Stimulated activated CD4-positive, alpha-beta T cell treated with anti-CD3 and anti-CD28 coated beads, Interleukin-1b, Interleukin-23, amount 100 ng/mL, for 1 hour (primary cell): ENCODE measurements at regions not wholly inside any gene's neighbourhood (a gene's known extent, or its start where the extent isn't known, plus 50 kb on each side); places are given as distances from the start of the nearest gene placed in this dataset.
"Not testable (repeated sequence)": the region's sequence is repeated elsewhere in the genome, so short reads cannot be mapped to it uniquely, and the experiment has no call there.

Experiments used
- DNase-seq, 2 donors: peaks; one replicate each; pipeline ENCODE4 v3.0.0-alpha.2; 2020; ENCODE audit warnings: low read depth in 2 of 2

GRCh38 chr11:109677876-109678275 is 255.9 kb downstream of the C11orf87 start:
- no peak for DNase-seq

GRCh38 chr11:109680127-109680526 is 258.1 kb downstream of the C11orf87 start:
- no peak for DNase-seq

- DNase-seq = not testable (repeated sequence)
Measured at GRCh38 chr11:109682788-109683187, 260.8 kb downstream of the C11orf87 start.

- DNase-seq = no peak
Measured at GRCh38 chr11:109695696-109696095, 273.7 kb downstream of the C11orf87 start.

GRCh38 chr11:109696191-109696897 is 274.4 kb downstream of the C11orf87 start:
- no peak for DNase-seq

GRCh38 chr11:109697140-109697843 is 275.3 kb downstream of the C11orf87 start:
- DNase-seq = no peak

- DNase-seq = no peak
Measured at GRCh38 chr11:109698237-109698636, 276.2 kb downstream of the C11orf87 start.

GRCh38 chr11:109704432-109704831 is 282.4 kb downstream of the C11orf87 start:
- DNase-seq = no peak

GRCh38 chr11:109706945-109707344 is 285.0 kb downstream of the C11orf87 start:
- DNase-seq = no peak

GRCh38 chr11:109707411-109707810 is 285.4 kb downstream of the C11orf87 start:
- no peak for DNase-seq

- no peak for DNase-seq
Measured at GRCh38 chr11:109708184-109708583, 286.2 kb downstream of the C11orf87 start.

GRCh38 chr11:109714444-109714843 is 292.5 kb downstream of the C11orf87 start:
- DNase-seq = not testable (repeated sequence)

- not testable (repeated sequence) for DNase-seq
Measured at GRCh38 chr11:109715424-109715823, 293.4 kb downstream of the C11orf87 start.

- no peak for DNase-seq
Measured at GRCh38 chr11:109726061-109726460, 304.1 kb downstream of the C11orf87 start.

GRCh38 chr11:109728056-109728455 is 306.1 kb downstream of the C11orf87 start:
- no peak for DNase-seq

GRCh38 chr11:109729761-109730160 is 307.8 kb downstream of the C11orf87 start:
- no peak for DNase-seq

GRCh38 chr11:109730669-109731068 is 308.7 kb downstream of the C11orf87 start:
- DNase-seq = no peak

GRCh38 chr11:109731451-109731850 is 309.5 kb downstream of the C11orf87 start:
- DNase-seq = no peak

- no peak for DNase-seq
Measured at GRCh38 chr11:109733245-109733644, 311.3 kb downstream of the C11orf87 start.

- no peak for DNase-seq
Measured at GRCh38 chr11:109734566-109734965, 312.6 kb downstream of the C11orf87 start.

GRCh38 chr11:109735128-109735527 is 313.1 kb downstream of the C11orf87 start:
- no peak for DNase-seq

GRCh38 chr11:109739379-109739778 is 317.4 kb downstream of the C11orf87 start:
- DNase-seq = no peak

GRCh38 chr11:109745996-109746625 is 324.1 kb downstream of the C11orf87 start:
- DNase-seq = no peak
